CD4-positive, alpha-beta T cell treated with Interleukin-12 subunit alpha and Interleukin-12 subunit beta, for 1 hour (primary cell): ENCODE measurements at regions not wholly inside any gene's neighbourhood (a gene's known extent, or its start where the extent isn't known, plus 50 kb on each side); places are given as distances from the start of the nearest gene placed in this dataset.

Experiments
- DNase-seq: peaks from one replicate; pipeline ENCODE4 v3.0.0-alpha.2; 2020

DNA sequence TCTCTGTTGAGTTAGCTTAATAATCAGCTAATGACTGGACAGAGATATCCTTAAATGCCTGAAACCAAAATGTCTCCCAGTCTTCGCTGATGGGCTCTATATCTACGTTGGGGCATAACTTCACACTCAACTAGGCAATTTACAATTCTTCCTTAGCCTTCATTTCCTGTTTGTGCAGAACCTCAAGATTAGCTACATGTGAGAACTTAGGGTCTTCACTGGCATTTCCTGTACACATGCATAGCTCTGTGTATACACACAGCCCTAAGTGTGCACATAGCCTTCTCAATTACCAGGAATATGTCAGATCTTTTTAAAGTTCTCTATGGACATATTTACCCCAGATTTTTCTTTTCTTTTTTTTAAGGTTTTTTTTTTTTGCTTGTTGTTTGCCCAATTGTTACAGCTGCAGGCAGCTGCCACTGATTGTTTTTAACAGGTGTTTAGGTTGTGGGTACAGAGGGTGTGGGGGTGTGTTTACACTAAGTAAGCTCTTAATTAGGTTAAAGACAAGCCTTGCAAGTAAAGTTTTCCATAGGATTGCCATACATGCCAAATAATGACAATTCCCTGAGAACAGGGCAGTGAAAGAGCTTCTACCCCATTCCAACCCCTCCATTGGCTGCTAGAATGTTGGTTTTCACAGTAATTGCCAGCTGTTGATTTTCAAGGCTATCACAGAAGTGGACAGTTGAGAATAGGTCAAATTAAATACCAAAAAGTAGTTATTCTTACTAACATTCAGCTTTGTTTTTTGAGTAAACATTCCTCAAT, 441.0 kb downstream of the TLE4 start:
- no peak for DNase-seq

DNA sequence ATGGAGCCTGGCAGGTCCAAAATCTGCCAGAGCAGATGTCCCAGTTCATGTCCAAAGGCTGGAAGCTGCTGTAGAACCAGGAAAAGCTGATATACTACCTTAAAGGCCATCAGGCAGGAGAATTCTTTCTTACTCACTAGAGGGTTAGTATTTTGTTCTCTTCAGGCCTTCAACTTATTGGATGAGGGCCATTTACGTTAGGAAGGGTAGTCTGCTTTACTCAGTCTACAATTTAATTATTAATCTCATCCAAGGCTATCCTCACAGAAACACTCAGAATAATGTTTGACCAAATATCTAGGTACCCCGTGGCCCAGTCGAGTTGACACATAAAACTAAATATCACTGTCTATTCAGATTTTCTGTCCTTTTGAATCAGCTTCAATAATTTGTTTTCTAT, 437.4 kb downstream of the TLE4 start:
- no peak for DNase-seq

DNA sequence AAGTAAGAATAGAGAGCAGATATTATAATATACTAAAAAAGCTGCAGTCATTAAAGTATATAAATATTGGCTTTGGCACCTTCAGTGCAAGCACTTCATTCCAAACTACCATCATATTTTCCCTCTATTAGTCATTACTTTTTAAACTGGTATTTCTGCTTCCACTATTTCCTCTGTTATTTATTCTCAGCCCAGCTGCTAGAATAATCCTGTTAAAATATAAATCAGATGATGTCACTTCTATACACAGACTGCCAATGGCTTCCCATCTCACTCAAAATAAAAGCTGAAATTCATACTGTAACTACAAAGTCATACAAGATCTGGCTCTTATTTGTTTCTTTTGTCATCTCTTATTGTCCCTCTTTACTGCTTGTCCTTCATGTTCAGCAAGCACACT, 432.9 kb downstream of the TLE4 start:
- no peak for DNase-seq

DNA sequence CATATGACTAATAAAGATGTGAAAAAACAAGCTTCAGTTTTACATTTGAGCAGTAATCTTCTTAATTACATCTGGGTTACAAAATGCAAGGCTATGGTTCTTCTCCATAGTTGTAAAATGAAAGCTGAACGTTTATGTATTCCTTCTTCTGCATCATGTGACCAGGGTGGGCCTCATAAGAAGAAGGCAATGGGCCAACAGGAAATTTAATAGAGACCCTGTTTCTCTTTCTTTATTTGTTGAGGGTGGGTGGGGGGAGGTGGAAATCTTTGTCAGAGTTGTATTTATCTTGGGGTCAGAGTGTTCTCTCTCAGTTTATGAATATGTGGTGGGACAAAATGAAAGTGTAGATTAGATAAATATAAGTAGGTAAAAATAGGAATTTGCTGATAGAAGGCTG, 418.8 kb downstream of the TLE4 start:
- no peak for DNase-seq

GRCh38 chr9:79989079-79989478, 417.3 kb downstream of the TLE4 start:
- no peak for DNase-seq

DNA sequence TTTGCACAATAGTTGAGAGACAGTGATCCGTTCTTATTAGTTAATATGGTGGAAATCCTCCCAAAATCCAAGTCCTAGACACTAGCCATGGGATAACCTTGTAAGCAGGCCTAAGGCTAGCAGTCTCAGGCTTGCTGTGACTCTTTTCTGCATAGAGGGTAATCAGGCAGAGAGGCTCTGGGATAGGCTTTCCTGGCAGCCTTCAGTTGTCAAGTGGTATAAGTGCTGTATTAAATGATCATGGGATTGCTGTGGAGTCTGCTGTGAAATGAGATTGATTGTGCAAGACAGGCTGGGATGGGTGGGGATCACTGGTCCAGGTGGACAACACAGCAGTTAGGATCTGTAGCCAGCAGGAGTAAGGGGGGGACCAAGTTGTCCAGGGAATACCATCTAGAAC, 416.4 kb downstream of the TLE4 start:
- DNase-seq = no peak

DNA sequence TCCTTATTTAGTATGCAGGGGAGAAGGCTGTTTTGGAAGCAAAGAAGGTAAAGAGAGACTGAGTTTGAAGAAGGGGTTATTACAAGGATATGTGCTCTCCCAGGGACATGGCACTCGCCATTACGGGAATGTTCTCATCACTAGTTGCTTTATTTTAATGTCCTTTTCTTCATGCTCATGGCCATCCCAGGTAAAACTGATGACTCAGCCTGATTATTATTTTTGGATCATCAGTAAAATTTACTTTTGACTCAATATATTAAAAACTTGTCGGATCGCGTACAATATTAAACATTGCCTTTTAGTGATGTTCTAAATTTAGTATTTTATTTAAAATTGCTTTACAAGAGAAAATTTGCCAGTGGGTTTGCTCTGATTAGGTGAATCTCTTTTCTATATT, 414.7 kb downstream of the TLE4 start:
- DNase-seq = no peak

DNA sequence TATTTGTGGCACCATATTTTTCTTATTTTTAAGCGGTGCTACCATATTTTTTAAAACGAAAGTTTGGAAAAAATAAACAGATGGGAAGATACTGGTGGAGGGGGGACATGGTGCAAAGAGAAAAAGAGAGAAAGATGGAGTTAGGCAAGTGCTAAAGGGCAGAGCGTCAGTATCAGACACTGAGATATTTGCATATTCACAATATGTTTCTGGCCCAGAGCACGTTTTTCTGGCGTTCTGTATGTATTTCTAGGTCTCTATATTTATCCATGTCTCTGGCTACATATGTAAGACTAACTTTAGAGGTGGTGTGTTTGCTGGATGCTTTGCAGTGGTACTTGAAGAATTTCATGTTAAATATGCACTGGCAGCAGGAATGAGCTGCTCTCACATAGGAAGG, 414.0 kb downstream of the TLE4 start:
- DNase-seq = no peak

GRCh38 chr9:79985264-79985663, 413.5 kb downstream of the TLE4 start:
- DNase-seq = no peak

GRCh38 chr9:79984429-79985067, 412.8 kb downstream of the TLE4 start:
- DNase-seq = no peak

GRCh38 chr9:79980432-79980831, 408.7 kb downstream of the TLE4 start:
- no peak for DNase-seq

DNA sequence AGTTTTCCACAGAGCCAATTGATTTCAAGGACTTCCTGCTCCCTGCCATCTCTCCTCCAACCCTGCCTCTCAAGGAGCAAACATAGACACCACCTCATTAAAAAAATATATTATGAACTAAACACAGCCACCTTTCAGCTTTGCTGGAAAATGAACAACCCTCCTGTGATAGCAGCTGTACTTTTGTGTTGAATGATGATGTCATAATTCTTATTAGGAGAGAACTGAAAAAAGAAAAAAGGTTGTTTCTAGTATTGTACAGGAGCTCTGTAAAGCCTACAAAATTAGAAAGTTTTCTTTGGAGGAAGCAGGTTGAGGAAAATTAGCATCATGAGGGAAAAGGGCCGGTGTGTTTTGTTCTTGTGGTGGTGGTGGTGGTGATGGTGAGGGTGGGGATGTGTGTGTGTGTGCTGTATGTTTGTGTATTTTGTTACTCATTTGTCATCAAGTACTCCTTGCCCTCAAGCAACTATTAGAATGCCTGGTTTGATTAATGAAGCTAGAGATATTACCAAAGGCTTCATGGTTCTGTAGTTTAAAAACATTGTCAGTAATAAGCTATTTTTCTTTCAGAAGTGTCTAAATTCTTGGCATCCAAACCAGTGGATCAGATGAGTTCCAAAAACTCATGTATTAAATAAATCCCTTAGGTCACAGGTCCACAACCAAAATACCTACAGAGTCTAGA, 405.9 kb downstream of the TLE4 start:
- no peak for DNase-seq

DNA sequence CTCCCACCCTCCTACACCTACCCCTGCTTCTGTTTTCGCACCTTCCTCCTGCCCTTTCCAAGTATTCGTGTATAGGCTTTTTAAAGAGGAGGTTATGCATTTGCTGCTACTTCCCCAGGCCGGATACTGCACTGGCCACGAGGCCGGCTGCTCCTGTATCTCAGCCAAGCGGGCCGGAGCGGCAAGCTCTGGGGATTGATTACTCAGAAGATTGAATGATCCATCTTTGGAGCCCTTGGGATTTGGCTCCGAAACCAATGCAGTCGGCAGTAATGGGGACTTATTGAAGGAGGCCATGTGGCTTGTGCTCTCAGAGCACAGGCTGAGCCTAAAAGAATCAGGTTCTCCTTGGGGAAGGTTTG, 405.3 kb downstream of the TLE4 start:
- no peak for DNase-seq

DNA sequence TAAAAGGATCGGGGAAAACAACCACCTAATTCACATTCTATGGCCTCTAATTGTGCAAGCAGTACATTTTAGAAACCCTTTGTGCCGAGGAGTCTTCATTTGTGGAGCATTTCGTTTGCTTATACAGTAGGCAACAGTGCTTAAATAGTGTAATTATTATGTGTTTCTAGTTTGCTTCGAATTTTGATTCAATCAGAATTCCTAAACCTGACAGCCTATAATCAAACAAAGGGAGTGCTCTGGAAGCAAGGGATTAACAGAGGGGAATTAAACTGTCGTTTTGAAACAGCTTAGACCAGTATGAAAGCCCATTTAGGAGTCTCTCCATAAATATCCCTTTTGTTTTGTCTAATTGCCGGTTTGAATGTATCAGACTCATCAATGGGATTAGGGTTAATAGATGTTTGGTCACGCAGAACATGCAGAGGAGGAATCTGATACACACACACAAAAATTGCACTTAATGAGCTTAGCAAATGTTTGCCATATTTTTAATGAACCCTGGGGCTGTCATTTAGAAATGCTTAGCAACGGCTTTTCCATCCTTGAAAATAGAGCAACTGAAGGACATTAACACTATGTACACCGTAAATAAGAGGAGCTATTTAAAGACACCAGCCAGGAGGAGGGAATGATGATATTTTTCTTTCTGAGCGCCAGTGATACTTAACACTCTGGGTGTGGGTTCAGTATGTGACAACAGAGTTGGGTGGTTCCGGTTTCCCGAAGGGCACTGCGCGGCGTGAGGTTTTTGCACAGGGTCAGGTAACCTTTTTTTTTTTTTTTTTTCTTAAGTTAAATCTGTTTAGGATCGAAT, 404.7 kb downstream of the TLE4 start:
- no peak for DNase-seq

- no peak for DNase-seq
Measured at GRCh38 chr9:79975621-79976256, 404.0 kb downstream of the TLE4 start.

GRCh38 chr9:79974806-79975422, 403.1 kb downstream of the TLE4 start:
- no peak for DNase-seq

GRCh38 chr9:79973627-79974026, 401.9 kb downstream of the TLE4 start:
- DNase-seq = no peak

DNA sequence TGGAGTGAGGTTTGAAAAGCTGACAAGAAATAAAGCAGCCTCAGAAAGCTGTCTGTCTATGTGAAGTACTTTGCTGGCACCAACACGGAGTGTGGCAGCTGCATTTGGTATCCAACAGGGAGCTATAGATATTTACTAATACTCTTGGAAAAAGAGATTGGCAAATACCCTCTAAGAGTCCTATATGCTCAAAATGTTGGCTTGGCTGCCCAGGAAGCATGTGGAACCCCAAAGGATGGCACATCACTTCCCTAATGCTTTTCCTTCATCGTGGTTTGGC, 398.3 kb downstream of the TLE4 start:
- DNase-seq = no peak

GRCh38 chr9:79969393-79970145, 397.8 kb downstream of the TLE4 start:
- no peak for DNase-seq

DNA sequence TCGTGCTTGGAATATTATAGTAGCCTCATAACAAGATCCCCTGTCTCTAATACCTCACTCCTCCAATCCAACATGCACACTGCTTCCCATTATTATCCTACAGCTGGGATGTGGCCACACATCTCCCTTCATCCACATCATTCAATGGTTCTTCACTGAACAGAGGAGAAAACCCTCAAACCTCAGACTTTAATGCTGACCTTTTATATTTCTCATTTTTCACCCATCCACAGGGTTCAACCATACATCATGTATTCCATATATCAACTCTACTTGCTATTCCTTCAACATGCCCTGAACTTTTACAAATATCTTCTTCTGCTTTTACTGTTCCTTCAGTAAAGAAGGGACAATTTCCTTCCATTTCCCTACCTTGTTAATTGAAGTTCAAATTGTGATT, 396.8 kb downstream of the TLE4 start:
- DNase-seq = no peak

GRCh38 chr9:79962836-79963235, 391.1 kb downstream of the TLE4 start:
- DNase-seq = no peak

DNA sequence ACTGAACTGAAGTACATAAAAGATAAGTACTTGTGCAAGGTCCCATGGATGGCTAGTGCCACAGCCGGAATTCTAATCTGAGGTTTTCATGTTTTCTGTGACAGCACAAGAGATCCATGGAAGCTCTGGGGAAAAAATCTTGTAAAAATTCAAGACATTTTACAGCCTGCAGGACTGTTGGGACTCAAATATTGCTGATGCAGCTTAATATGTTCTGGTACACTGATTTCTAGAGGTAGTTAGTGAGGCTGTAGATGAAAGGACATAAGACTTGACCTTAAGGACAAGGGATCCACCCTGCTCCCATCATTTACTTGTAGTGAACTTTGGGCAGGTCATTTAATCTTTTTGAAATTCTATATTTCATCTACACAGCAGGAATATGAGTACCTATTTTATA, 390.4 kb downstream of the TLE4 start:
- DNase-seq = no peak
